Non-pigmented ciliary epithelial cell (primary cell): ENCODE measurements at regions not wholly inside any gene's neighbourhood (a gene's known extent, or its start where the extent isn't known, plus 50 kb on each side); places are given as distances from the start of the nearest gene placed in this dataset.

Source experiments
- DNase-seq: peaks from one replicate; pipeline ENCODE4 v3.0.0-alpha.2; 2010; ENCODE audit warnings: low read depth

DNA sequence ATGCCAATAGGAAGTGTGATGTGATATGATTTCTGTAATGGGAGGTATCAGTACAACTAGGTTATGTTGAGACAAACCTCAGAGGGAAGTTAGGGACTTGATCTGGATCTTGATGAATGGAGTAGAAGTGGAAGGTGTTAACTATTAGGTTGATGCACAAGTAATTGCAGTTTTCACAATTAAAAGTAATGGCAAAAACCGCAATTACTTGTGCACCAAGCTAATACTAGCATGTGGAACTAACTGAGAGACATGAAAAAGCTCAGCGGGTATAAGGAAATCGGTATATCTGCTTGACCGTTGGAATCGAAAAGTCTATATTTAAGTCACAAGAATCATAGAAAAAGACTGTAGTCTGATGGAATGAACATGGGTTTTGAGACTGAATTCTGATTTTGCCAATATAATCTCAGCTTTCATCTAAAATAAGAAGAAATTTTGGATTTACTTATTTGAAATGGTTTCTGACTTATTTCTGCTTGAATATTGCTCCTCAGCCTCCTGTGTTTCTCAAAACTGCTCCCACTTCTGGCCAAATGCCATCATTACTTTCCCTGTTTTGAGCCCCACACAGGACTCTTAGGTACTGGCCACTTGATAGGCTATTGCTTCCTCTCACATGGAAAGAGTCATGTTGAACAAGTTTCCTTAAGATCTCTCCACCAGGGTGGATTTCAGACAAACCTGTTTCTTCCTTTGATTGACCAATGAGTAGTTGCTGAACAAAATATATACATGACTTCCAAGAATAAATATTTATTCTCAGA lies 271.5 kb upstream of the COL8A1 start:
- no peak for DNase-seq

- DNase-seq = no peak
Measured at GRCh38 chr3:99365979-99366378, 272.4 kb upstream of the COL8A1 start.

DNA sequence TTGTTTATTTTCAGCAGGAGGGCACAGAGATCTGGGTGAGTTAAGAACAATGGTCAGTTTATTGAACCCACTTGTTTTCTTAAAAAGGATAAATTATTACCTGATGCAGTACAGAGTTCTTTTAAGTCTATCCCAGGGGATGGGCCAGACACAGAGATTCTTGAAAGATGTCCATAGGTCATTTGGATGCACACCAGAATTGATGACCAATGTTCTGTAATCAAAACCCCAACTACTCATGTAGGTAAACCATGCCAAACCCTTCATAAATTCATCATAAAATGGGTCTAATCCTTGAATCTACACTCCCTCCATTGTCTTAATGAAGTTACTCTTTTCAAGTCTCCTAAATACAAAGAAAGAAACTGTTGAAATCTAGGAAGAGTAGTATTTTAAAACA lies 273.0 kb upstream of the COL8A1 start:
- no peak for DNase-seq

- DNase-seq = no peak
Measured at GRCh38 chr3:99357131-99357530, 281.3 kb upstream of the COL8A1 start.

GRCh38 chr3:99356696-99357095 lies 281.7 kb upstream of the COL8A1 start:
- DNase-seq = no peak

DNA sequence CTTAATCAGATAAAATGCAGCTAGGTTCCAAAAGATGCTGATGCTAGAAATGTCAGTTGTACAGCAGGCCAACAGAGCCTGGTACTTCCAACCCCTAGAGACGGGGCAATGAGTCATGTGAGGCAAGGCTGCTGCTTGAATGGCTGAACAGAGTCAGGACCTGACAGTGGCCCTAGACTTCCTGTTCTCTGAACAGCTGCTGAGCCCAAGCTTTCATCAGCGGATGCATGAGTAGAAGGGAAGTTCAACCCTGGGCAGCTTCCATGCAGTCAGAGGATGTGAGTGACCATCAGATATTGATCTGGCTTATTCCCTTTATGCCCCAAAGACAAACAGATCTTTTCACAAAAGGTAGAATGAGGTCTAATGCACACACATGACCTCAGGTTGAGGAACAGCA lies 282.9 kb upstream of the COL8A1 start:
- no peak for DNase-seq

DNA sequence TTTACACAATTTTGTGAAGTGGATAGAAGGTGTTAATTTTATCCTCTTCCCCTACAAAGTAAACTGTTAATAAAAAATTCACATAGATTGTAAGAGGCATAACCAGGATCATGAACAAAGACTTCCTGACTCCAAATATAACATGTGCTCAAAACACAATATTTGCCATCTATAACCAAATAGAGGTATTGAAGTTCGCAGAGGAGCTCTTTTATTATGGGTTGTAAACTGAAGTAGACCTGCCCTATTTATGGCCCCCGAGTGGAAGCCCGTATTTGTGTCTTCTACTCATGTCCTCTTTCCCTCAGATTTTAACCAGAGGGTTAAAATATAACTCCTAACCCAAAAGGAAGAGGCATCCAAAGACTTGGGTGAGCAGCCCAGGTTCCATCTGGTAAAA lies 285.6 kb upstream of the COL8A1 start:
- no peak for DNase-seq

GRCh38 chr3:99351122-99351521 lies 287.3 kb upstream of the COL8A1 start:
- no peak for DNase-seq

GRCh38 chr3:99348451-99348850 lies 289.9 kb upstream of the COL8A1 start:
- no peak for DNase-seq

- no peak for DNase-seq
Measured at GRCh38 chr3:99344216-99344615, 294.2 kb upstream of the COL8A1 start.

DNA sequence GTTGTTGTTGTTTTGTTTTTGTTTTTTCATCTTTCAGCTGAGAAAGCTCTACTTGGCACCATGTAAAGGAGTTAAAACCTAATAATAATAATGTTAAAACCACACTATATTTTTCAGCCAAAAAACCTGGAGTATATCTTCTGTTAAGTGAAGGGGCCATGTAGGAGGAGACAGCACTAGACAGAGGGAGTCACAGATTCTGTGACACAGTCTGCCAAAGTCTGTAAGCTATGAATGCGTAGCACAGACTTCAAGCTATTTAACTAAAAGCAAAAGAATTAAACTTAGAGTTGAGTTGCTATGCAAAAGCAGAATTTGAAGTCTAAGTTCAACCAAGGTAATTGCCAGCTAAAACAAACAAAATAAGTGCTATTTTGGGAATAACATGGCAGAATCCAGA lies 296.0 kb upstream of the COL8A1 start:
- DNase-seq = no peak

- DNase-seq = no peak
Measured at GRCh38 chr3:99339222-99339621, 299.2 kb upstream of the COL8A1 start.

- DNase-seq = no peak
Measured at GRCh38 chr3:99332718-99333117, 305.7 kb upstream of the COL8A1 start.

DNA sequence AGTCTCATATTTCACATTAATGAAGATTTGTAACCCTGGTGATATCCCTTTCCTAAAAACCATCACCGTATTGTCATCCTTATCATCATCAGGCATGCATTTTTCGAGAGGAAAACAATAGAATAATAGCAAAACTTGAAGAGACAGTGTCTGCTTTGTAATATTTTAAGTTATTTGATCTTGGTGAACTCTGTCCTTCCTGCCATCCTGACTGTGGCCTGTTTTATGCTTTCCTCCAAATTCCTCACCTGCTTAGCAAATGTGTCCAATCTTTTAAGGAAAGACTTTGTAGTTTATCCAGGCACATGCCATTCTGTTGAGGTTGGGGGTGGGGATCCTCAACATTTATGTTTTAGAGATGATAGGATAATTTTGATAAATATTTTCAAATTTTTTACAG lies 306.1 kb upstream of the COL8A1 start:
- DNase-seq = no peak

DNA sequence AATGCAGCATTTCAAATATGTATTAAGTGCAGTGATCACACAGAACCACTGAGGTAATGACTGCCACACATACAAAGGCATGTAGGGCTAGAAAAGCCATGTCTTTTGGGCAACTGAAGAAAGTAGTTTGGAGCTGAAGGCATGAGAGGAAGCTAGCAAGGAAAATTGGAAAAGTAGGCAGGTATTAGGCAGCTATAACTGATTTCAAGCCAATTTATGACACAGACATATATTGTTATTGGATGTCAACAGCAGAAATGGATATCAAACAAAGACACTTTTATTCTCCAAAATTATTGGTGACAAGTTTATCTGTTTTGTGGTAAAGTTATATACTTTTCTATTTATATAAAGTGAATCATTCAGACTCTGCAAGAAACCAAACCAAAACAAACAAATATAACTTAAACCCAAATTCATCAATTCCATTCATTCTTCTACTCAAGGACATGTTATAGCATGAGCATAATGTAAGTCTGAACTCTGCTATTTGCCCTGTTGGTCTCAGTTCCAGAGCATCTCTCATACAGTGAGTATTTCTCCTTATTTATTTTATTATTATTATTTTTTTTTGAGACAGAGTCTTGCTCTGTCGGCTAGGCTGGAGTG lies 307.4 kb upstream of the COL8A1 start:
- DNase-seq = no peak

DNA sequence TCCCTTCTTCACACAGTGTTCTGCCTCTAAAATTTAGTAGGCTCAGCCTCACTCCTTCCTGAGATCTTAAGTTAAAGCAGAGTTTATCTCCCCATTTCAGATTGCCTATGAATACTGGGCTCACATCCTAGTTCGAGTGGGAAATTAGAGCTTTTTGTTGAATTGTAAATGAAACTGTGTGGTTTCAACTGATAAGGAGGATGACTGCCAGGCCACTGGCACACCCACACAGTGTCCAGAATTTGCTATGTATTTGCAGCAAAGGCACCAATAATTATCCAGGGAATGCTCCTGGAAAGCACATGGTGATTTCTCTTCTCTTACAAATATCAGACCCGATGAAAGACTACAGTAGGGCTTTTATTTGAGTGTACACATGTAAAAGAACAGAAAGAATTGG lies 308.1 kb upstream of the COL8A1 start:
- no peak for DNase-seq

- DNase-seq = no peak
Measured at GRCh38 chr3:99325402-99325801, 313.0 kb upstream of the COL8A1 start.

DNA sequence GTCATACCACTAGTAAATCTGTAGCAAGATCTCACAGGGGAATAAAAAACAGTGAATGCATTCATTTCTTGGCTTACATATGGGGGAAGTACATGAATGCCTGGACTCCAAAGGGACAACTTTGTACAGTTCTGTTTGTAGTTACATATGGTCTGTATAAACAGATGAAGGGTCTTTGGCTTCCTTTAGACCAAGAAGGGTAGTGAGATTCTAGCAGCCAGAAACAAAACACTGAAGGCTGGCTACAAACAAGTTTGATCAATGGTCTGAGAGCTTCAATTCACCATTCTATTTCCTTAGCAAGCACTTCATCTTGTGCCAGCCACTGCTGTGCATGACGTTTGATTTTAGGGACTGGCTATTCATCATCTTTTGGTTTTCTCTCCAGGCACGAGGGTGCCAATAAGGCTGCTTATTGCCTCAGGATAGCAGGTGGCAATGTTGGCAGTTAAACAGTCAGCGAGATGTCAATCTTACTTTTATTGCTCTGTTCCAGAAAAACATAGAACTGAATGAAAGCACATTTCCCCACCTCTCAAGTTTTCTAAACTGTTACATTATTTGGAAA lies 313.7 kb upstream of the COL8A1 start:
- DNase-seq = no peak

DNA sequence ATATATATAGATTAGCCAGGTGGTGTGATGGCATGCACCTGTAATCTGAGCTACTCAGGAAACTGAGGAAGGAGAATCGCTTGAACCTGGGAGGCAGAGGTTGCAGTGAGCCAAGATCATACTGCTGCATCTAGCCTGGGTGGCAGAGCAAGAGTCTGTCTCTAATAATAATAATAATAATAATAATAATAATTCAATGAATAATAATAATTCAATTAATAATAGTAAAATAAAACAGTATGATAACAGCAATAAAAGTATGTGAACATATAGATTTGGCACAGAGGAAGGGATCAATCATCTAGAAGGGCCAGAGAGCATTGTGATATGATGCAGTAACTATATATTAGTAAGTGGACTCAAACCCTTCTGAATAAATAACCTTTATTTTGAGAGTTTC lies 314.5 kb upstream of the COL8A1 start:
- no peak for DNase-seq

DNA sequence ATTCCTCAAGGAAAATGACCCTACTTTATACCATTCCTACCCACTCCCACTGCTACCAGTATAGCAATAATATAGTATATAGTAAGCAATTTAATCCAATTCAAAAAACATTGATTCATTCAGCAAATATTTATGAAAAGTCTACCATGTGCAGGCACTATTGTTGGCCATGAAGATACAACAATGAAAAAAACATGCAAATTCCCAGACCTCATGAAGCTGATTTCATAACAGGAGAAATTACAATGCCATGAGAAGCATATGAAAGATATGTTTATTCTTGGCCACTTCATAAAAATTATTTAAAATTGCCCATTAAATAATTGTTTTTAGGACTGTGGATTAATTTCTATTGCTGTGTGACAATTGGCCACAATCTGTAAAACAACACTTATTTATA lies 315.8 kb upstream of the COL8A1 start:
- DNase-seq = no peak

DNA sequence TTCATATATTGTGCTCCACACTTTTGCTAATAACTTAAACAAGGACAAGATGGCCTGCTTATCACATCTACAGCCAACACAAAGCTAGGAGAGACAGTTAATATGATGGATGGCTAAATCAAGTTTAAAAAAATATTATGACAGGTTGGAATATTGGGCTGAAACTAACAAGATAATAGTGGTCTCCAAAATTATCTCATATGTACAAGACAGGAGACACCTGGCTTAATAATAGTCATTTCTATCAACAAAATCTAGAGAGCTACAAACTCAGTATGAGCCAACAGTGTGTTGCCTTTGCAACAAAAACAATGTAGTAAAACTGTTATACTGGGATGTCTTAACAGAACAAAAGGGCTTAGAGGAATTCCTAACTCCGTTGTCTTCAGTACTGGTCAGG lies 317.1 kb upstream of the COL8A1 start:
- no peak for DNase-seq

DNA sequence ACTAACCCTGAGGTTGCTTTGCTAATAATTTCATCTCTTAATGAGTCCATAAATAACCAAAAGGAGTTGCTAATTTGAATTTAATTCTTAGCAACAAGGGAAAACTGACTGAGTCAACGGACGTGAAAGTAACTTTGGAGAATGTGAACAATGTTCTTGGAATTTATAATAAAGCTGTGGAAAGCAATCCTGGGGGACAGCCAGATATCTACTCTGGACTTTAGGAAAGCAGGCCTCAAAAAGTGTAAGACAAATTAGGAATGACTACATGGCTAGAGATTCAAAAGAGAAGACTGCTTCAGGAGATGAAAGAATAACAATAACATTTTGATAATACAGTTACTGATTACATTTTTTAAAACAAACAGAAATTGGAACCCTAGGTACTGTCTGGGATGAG lies 318.4 kb upstream of the COL8A1 start:
- DNase-seq = peak; percentile 67

GRCh38 chr3:99319450-99319849 lies 318.9 kb upstream of the COL8A1 start:
- DNase-seq = no peak

- no peak for DNase-seq
Measured at GRCh38 chr3:99317201-99317600, 321.2 kb upstream of the COL8A1 start.
